GM21737 (cell line): ENCODE measurements at regions not wholly inside any gene's neighbourhood (a gene's known extent, or its start where the extent isn't known, plus 50 kb on each side); places are given as distances from the start of the nearest gene placed in this dataset.
"Not testable (repeated sequence)": the region's sequence is repeated elsewhere in the genome, so short reads cannot be mapped to it uniquely, and the experiment has no call there.

Source experiments
- ATAC-seq: cut with Tn5 transposase; IDR thresholded peaks from one replicate; pipeline ENCODE4 v1.9.1; 2021; ENCODE audit warnings: mild to moderate bottlenecking, moderate library complexity; ENCODE audit not compliant: unreplicated experiment

- no peak for ATAC-seq
These were observed 2717.2 kb downstream of the PCDH7 start for GRCh38 chr4:33437406-33437805.

- ATAC-seq, result no peak
These were observed 2726.8 kb downstream of the PCDH7 start for GRCh38 chr4:33446953-33447352.

GRCh38 chr4:33448948-33449347 lies 2728.8 kb downstream of the PCDH7 start:
- no peak for ATAC-seq

GRCh38 chr4:33453436-33453835 lies 2733.3 kb downstream of the PCDH7 start:
- ATAC-seq, result no peak

GRCh38 chr4:33453916-33454315 lies 2733.7 kb downstream of the PCDH7 start:
- ATAC-seq, result no peak

- ATAC-seq, result no peak
These were observed 2745.4 kb downstream of the PCDH7 start for GRCh38 chr4:33465565-33465964.

- no peak for ATAC-seq
These were observed 2747.1 kb downstream of the PCDH7 start for GRCh38 chr4:33467291-33467690.

GRCh38 chr4:33470805-33471204 lies 2750.6 kb downstream of the PCDH7 start:
- ATAC-seq, result no peak

- ATAC-seq, result no peak
These were observed 2757.5 kb downstream of the PCDH7 start for GRCh38 chr4:33477715-33478114.

GRCh38 chr4:33482773-33483172 lies 2761.5 kb downstream of the ARAP2 start:
- no peak for ATAC-seq

- ATAC-seq, result no peak
These were observed 2759.2 kb downstream of the ARAP2 start for GRCh38 chr4:33485111-33485510.

- no peak for ATAC-seq
These were observed 2751.1 kb downstream of the ARAP2 start for GRCh38 chr4:33493231-33493630.

GRCh38 chr4:33494150-33494549 lies 2750.2 kb downstream of the ARAP2 start:
- no peak for ATAC-seq

GRCh38 chr4:33501587-33501986 lies 2742.7 kb downstream of the ARAP2 start:
- ATAC-seq, result not testable (repeated sequence)

- ATAC-seq, result no peak
These were observed 2731.9 kb downstream of the ARAP2 start for GRCh38 chr4:33512397-33512796.

GRCh38 chr4:33518856-33519255 lies 2725.5 kb downstream of the ARAP2 start:
- ATAC-seq, result no peak

- ATAC-seq, result no peak
These were observed 2711.5 kb downstream of the ARAP2 start for GRCh38 chr4:33532821-33533220.

GRCh38 chr4:33536898-33537297 lies 2707.4 kb downstream of the ARAP2 start:
- ATAC-seq, result no peak

GRCh38 chr4:33537527-33537926 lies 2706.8 kb downstream of the ARAP2 start:
- ATAC-seq, result no peak

- no peak for ATAC-seq
These were observed 2700.3 kb downstream of the ARAP2 start for GRCh38 chr4:33543941-33544450.

GRCh38 chr4:33551244-33551643 lies 2693.1 kb downstream of the ARAP2 start:
- ATAC-seq, result no peak

GRCh38 chr4:33561259-33561658 lies 2683.1 kb downstream of the ARAP2 start:
- no peak for ATAC-seq

- ATAC-seq, result no peak
These were observed 2677.7 kb downstream of the ARAP2 start for GRCh38 chr4:33566649-33567048.

- ATAC-seq, result no peak
These were observed 2666.5 kb downstream of the ARAP2 start for GRCh38 chr4:33577791-33578190.
